RKO (cell line): ENCODE measurements at regions not wholly inside any gene's neighbourhood (a gene's known extent, or its start where the extent isn't known, plus 50 kb on each side); places are given as distances from the start of the nearest gene placed in this dataset.

ENCODE experiments used
- DNase-seq: peaks from one replicate; pipeline ENCODE4 v3.0.0-alpha.2; 2016; ENCODE audit warnings: low spot score

DNA sequence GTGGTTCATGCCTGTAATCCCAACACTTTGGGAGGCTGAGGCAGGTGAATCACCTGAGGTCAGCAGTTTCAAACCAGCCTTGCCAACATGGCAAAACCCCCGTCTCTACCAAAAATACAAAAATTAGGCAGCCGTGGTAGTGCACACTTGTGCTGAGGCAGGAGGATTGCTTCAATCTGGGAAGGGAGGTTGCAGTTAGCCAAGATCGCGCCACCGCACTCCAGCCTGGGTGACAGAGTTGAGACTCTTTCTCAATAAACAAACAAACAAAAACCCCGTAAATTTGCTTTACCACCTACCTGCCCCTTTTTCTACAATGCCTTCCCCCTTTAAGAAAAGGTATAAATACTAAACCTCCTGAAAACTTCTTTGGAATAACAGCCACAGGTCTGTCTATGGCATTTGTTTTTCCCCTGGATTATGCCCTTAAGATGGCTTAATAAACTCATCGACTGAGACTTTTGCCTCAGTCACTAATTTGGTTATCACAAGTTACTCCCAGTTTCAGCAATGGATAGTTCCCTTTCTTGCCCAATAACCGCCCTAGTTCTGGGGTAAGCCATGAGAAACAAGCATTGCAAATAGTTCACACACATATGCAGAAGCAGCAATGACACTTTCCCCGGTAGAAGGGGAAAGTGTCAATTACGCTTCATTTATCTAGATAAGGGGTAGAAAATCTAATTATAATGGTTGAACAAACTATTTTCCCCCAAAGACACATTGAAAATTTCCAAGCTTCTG, 52.8 kb upstream of the SVIL start:
- DNase-seq: no peak

DNA sequence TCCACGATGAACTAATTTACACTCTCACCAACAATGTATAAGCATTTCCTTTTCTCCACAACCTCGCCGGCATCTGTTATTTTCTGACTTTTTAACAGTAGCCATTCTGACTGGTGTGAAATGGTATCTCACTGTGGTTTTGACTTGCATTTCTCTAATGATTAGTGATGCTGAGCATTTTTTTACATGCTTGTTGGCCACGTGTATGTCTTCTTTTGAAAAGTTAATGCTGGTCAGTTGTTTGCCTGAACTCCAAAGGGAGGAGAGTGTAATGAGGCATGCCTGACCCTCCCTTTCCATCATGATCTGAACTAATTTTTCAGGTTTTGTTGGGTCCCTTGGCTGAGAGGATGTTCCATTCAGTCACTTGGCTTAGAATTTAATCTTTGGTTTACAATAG, 50.7 kb upstream of the SVIL start:
- no peak for DNase-seq
